BE2C (cell line): ENCODE measurements at regions not wholly inside any gene's neighbourhood (a gene's known extent, or its start where the extent isn't known, plus 50 kb on each side); places are given as distances from the start of the nearest gene placed in this dataset.

Source experiments
- DNase-seq: peaks from one replicate; pipeline ENCODE4 v3.0.0-alpha.2; 2020
- H3K27me3 ChIP-seq: fragments of 250-450 bp; sonication (Bioruptor Pico); 2 replicates; pipeline ENCODE4 v1.5.1; 2020; ENCODE audit warnings: mild to moderate bottlenecking
- H3K36me3 ChIP-seq: fragments of 250-450 bp; sonication (Bioruptor Pico); 2 replicates; pipeline ENCODE4 v1.5.1; 2020; ENCODE audit warnings: mild to moderate bottlenecking
- H3K4me1 ChIP-seq: fragments of 250-450 bp; sonication (Bioruptor Pico); 2 replicates; pipeline ENCODE4 v1.5.1; 2020
- H3K4me3 ChIP-seq: 2 replicates; pipeline ENCODE4 v1.5.1; 2011; ENCODE audit warnings: low read depth, low read length
- H3K9me3 ChIP-seq: fragments of 250-450 bp; sonication (Bioruptor Pico); 2 replicates; pipeline ENCODE4 v1.5.1; 2020
- CTCF ChIP-seq: IDR thresholded peaks from 2 replicates; pipeline ENCODE4 v1.5.1; 2012; ENCODE audit warnings: mild to moderate bottlenecking, low read depth, low read length

- H3K4me3 ChIP-seq = no peak overlapping the region
- TF ChIP-seq CTCF = no peak
Observed at GRCh38 chr12:113622410-113622809, 150.7 kb upstream of the LHX5 start.

GRCh38 chr12:113620437-113620976 is 148.8 kb upstream of the LHX5 start:
- TF ChIP-seq CTCF = no peak
- Histone ChIP-seq H3K4me1 (no peaks in the 10 kb centered on the region), H3K27me3 (no peaks in the 10 kb centered on the region), H3K36me3 (no peaks in the 10 kb centered on the region), H3K4me3 (no peak overlapping the region), H3K9me3 (no peaks in the 10 kb centered on the region)
- no peak for DNase-seq

More at GRCh38 chr12:113622410-113622809, 150.7 kb upstream of the LHX5 start:
- Histone ChIP-seq H3K36me3 (no peaks in the 10 kb centered on the region), H3K9me3 (no peaks in the 10 kb centered on the region), H3K4me1 (no peaks in the 10 kb centered on the region), H3K27me3 (no peaks in the 10 kb centered on the region)
- DNase-seq = no peak

- Histone ChIP-seq H3K27me3 (no peaks in the 10 kb centered on the region; the same call in 1 of the 2 replicates), H3K36me3 (no peaks in the 10 kb centered on the region), H3K9me3 (no peaks in the 10 kb centered on the region), H3K4me1 (no peaks in the 10 kb centered on the region), H3K4me3 (no peak overlapping the region)
- no peak for DNase-seq
- TF ChIP-seq CTCF = no peak
Observed at GRCh38 chr12:113619202-113619601, 147.5 kb upstream of the LHX5 start.

- no peaks in the 10 kb centered on the region for H3K9me3 ChIP-seq
- no peak overlapping the region for H3K4me3 ChIP-seq
- no peak for DNase-seq
- no peak for TF ChIP-seq CTCF
- H3K4me1 ChIP-seq = no peaks in the 10 kb centered on the region
- peaks cover 44% of the 10 kb centered on the region for H3K27me3 ChIP-seq
- H3K36me3 ChIP-seq = no peaks in the 10 kb centered on the region
Observed at GRCh38 chr12:113613414-113613813, 141.7 kb upstream of the LHX5 start.

GRCh38 chr12:113612793-113613192 is 141.1 kb upstream of the LHX5 start:
- no peak for TF ChIP-seq CTCF
- DNase-seq = no peak

GRCh38 chr12:113612076-113612728 is 140.5 kb upstream of the LHX5 start:
- no peaks in the 10 kb centered on the region for H3K4me1 ChIP-seq
- H3K36me3 ChIP-seq = no peaks in the 10 kb centered on the region
- no peak overlapping the region for H3K4me3 ChIP-seq
- no peak for DNase-seq
- no peak for TF ChIP-seq CTCF
- no peaks in the 10 kb centered on the region for H3K9me3 ChIP-seq
- H3K27me3 ChIP-seq = peaks cover 44% of the 10 kb centered on the region

More at GRCh38 chr12:113612793-113613192, 141.1 kb upstream of the LHX5 start:
- Histone ChIP-seq H3K36me3 (no peaks in the 10 kb centered on the region), H3K27me3 (peaks cover 44% of the 10 kb centered on the region), H3K4me3 (no peak overlapping the region), H3K9me3 (no peaks in the 10 kb centered on the region), H3K4me1 (no peaks in the 10 kb centered on the region)
